DMS79 treated with DMSO at 0.1 percent for 48 hours (cell line): ENCODE measurements at regions not wholly inside any gene's neighbourhood (a gene's known extent, or its start where the extent isn't known, plus 50 kb on each side); places are given as distances from the start of the nearest gene placed in this dataset.

Experiments
- DNase-seq: peaks from one replicate; lab custom pipeline; 2025; lab: John Stamatoyannopoulos, UW

GRCh38 chr2:41723526-41723925 lies 324.3 kb upstream of the PKDCC start:
- no peak for DNase-seq

- DNase-seq: no peak
Measured at GRCh38 chr2:41724465-41724864, 323.4 kb upstream of the PKDCC start.

GRCh38 chr2:41725901-41726300 lies 321.9 kb upstream of the PKDCC start:
- no peak for DNase-seq

- no peak for DNase-seq
Measured at GRCh38 chr2:41726364-41726763, 321.5 kb upstream of the PKDCC start.

GRCh38 chr2:41727152-41727551 lies 320.7 kb upstream of the PKDCC start:
- no peak for DNase-seq

- no peak for DNase-seq
Measured at GRCh38 chr2:41727711-41728110, 320.1 kb upstream of the PKDCC start.

- no peak for DNase-seq
Measured at GRCh38 chr2:41728788-41729338, 319.0 kb upstream of the PKDCC start.

- DNase-seq: no peak
Measured at GRCh38 chr2:41729800-41730364, 317.9 kb upstream of the PKDCC start.

GRCh38 chr2:41735006-41735405 lies 312.8 kb upstream of the PKDCC start:
- DNase-seq: no peak

GRCh38 chr2:41735476-41735875 lies 312.3 kb upstream of the PKDCC start:
- DNase-seq: no peak

- DNase-seq: no peak
Measured at GRCh38 chr2:41736105-41736567, 311.7 kb upstream of the PKDCC start.

GRCh38 chr2:41736586-41736985 lies 311.2 kb upstream of the PKDCC start:
- DNase-seq: no peak

GRCh38 chr2:41737888-41738287 lies 309.9 kb upstream of the PKDCC start:
- DNase-seq: no peak

GRCh38 chr2:41741951-41742595 lies 305.7 kb upstream of the PKDCC start:
- no peak for DNase-seq

GRCh38 chr2:41743324-41743723 lies 304.5 kb upstream of the PKDCC start:
- no peak for DNase-seq

GRCh38 chr2:41750829-41751228 lies 297.0 kb upstream of the PKDCC start:
- DNase-seq: no peak

GRCh38 chr2:41759880-41760279 lies 287.9 kb upstream of the PKDCC start:
- DNase-seq: no peak

- DNase-seq: no peak
Measured at GRCh38 chr2:41763141-41763540, 284.7 kb upstream of the PKDCC start.

- DNase-seq: no peak
Measured at GRCh38 chr2:41764131-41764530, 283.7 kb upstream of the PKDCC start.

- DNase-seq: no peak
Measured at GRCh38 chr2:41764919-41765318, 282.9 kb upstream of the PKDCC start.

GRCh38 chr2:41768310-41768709 lies 279.5 kb upstream of the PKDCC start:
- DNase-seq: no peak

GRCh38 chr2:41771710-41772109 lies 276.1 kb upstream of the PKDCC start:
- no peak for DNase-seq

- no peak for DNase-seq
Measured at GRCh38 chr2:41772697-41773096, 275.1 kb upstream of the PKDCC start.
